GM19438 (cell line): ENCODE measurements at regions not wholly inside any gene's neighbourhood (a gene's known extent, or its start where the extent isn't known, plus 50 kb on each side); places are given as distances from the start of the nearest gene placed in this dataset.
"Not testable (repeated sequence)": the region's sequence is repeated elsewhere in the genome, so short reads cannot be mapped to it uniquely, and the experiment has no call there.

ENCODE experiments used
- ATAC-seq: cut with Tn5 transposase; IDR thresholded peaks from one replicate; pipeline ENCODE4 v1.9.1; 2021; ENCODE audit warnings: low read depth; ENCODE audit not compliant: unreplicated experiment

DNA sequence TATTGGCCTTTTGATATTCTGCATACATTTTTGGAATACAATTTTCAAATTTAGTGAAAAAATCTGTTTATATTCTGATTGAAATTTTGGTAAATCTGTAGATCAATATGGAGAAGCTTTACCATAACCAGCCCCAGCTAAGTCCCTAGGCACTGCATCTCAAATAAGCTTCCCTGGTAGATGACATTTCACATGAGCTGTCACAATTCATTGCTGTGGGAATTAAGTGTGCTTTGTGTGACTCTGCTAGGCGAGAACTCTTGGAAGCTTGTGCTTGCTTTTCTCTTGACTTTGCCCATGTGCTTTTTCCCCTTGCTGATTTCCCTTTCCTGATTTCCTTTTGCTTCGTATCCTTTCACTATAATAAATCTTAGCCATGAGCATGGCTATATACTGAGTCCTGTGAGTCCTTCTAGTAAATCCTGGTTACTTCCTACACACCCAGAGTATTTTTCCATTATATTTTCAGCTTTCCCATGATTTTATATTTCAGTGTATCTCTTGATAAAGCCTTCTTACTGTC, 166.5 kb upstream of the MMS22L start:
- no peak for ATAC-seq

DNA sequence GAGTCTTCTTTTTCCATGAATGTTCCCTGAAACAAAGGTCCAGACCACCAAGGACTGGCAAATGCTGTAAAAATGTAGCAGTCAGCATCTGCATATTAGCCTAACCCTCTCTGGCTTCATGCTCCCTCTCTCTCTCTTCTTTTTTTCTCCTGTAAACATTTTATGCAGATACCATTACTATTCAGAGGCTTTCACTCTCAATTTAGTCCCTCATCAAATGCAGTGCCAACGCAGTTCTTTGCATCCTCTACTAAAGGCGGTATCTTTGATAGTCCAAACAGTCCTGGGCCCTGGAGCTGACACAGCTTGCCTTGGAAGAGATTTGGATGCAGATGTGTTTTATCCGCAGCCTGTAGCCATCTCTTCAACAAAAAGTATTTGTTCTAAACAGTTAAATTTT, 167.1 kb upstream of the MMS22L start:
- no peak for ATAC-seq

DNA sequence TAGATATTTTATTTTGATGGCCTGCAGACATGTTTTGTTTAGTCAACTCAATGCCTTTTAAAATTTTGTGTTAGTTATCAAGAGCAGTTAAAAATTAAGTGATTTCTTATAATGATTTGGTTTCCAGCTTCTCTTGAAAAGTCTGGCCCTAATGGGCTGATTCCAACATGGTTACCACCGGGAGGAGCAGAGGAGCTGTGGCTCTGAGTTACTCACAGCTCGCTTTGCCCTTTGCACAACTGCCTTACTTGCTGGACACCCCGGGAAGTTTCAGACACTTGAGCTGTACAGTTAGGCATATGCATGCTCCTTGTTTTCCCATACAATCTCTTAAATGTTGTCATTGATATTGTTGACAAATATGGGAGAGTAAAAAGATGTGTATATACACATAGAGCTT, 173.1 kb upstream of the MMS22L start:
- no peak for ATAC-seq

DNA sequence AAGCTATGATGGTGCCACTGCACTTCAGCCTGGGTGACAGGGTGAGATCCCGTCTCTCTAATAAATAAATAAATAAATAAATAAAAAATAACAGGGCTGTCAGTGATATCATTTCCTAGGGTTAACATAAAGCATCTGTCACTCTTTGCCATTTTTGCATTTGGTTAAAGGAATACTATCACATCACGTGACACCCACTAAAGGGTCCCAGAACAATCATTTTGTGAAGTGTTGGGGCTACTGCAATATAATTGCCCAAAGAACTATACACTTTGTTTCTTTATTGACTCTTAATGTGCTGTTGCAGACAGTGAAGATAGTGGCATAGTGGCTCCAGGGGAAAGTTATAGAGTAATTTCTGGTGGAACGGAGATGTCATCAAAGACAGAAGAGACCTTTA, 176.5 kb upstream of the MMS22L start:
- ATAC-seq, result no peak

DNA sequence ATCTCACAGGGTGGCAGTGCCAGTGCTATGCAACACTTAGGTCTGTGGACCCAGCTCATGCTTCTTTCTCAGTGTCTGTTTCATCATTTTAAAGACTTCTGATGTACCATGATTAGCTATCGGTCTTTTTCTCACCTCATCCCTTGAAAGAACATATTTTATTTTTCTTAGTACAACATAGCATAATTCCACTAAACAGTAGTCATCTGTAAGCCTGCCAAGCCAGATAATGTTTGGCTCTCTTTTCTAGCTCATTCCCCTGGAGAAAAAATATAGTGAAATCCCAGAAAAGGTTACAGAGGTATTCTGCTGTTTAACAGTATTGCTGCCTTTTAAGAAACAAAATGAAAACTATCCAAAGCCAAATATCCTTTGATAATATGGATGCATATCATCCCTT, 177.0 kb upstream of the MMS22L start:
- ATAC-seq, result no peak

DNA sequence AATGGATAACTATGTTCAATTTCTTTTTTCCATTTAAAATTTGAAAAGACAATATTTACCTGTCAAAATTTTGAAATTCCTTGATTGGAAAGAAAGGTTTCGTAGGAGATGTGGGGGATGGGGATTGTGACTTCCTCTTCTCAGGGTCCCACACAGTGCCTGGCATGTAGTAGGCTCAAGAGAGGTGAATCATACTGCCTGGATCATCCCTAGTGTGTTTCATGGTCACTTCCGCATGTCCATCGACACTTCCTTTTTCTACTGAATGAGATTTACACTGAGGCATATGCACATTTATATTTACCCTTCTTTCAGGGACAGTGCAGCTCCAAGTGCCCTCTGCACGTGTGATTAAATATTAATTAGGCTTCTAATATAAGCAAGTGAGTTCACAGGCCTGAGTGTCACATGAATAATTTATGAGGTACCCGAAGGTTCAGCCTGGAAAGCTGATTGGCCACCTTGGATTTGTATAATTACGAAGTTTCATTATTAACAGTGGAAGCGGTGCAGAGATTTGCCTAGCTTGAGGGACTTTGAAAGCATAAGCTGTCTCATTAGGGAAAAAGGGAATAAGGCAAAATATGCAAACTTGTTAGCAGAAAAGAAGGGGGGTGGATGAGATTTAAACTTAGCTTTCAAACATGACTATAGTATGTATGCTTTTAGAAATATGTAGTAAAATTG, 177.5 kb upstream of the MMS22L start:
- no peak for ATAC-seq

DNA sequence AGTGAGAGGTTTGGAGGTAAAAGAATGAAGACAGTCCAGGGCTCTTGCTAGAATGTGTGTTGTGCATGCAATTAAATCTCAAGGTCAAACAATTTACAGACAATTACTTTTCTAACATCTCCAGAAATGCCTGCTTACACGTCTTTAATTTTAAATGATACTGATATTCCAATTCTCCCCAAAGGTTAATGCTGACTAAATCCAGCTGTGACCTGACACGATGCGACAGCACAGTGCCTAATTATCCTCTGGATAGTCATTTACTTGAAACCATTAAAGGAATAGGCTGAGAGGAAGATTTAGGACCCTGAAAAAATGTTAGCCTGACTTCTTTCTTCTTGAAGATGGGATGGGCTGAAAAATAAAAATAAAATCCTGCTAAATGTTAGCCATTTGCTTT, 178.2 kb upstream of the MMS22L start:
- no peak for ATAC-seq

DNA sequence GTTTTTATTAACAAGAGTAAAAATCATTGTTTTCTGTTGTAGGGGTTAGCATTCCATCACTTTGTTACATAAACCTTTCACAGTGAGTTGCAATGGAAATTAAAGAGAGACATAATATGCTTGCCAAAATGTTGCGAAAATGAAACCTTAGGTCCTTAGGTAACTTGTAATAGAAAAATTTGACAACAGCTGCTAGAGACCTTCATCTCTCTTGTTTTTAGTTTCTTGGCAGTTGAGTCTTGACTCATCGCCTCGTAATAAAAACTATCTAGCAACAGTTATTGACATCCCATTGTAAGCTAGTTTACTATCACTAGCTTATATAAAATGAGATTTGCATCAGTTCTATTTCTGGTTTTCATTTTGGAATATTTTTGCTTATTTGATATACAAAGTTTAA, 179.0 kb upstream of the MMS22L start:
- ATAC-seq, result no peak

DNA sequence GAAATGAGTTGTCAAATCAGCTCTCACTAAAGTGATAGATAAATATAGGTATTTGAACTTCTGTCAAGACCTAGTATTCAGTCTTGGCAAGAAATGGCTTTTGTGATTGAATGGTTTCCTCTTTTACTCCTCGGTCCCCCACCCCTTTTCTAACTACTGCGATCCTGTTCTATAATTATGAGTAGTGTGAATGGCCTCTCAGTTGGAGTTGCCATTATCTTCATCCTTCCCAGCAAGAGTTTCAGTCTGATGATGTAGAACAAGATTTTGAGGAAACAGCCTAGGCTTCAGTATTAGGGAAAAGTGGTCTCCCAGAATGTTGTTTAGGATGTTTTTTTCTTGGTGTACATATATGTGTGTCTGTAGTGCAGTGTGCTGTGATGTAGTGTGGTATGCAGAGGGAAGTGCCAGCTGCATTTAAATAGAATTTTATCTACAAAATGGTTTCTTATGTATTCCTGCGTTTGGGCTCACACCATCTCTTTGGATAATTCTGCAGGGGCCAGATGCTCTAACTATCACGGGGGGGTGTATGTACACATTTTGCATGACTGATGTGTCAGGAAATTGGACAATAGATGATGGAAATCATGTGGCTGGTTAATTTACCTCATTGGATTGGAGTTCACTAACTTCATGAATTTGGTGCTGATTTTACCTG, 180.1 kb upstream of the MMS22L start:
- ATAC-seq, result no peak

DNA sequence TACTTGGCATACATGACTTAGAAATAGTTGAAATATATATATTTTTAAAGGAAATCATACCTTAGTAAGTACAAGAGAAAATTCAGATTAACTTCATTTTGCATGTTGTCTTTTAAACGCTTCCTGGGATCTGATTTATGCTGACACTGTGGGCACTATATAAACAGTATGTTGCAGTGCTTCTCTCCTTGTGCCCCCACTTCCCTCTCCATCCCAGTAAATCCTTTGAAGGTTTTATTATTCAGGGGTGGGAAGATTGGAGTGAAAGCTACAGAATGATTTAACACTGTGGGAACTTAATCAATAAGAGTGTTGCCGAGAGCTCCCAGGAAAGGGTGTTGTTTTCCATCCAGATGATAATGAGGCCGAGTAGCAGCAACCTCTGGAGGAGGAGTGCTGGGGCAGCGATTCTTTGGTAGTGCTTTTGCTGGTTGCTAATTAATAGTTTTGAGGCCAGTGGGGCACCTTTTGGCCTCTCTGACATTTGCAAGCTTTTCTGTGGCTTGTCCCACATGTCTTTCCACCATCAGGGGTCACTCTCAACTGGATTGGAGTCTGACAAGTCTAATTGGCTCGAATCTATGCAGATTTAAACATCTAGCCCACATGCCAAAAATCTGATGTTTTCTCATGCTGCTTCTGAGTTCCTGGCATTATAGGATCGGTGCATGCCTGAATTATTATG, 183.0 kb upstream of the MMS22L start:
- ATAC-seq, result no peak

DNA sequence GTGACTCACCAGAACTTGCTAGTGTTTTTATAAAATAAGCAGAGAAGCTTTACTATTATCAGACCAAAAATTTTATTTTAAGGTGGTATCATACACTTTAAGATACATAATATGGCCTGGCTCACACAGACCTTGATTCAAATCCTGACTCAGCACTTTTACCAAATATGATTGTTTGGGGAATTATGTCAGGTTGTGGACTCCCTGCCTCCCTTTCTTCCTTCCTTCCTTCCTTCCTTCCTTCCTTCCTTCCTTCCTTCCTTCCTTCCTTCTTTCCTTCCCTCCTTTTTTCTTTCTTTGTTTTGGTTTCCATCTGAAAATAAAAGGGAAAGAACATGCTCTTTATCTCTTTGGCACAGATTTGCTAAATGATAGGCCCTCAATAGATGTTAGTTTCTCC, 186.0 kb upstream of the MMS22L start:
- ATAC-seq, result no peak

DNA sequence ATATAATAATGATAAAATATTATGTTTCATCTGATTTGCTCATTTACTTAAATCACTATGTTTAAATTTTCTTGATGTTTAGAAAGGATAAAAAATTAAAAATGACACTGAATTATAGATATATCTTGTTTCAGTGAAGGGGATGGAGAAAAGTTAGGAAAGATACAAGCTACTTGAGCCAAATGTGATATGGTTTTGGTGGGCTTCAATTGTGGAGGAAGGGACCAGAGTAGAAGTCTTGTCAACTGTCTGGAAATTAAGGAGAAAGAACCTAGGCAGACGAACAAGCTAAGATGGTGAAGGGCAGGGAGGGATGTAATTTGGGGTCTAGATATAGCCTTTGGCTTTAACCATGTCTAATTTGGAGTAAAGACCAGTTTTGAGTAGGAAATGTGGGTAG, 186.4 kb upstream of the MMS22L start:
- no peak for ATAC-seq

DNA sequence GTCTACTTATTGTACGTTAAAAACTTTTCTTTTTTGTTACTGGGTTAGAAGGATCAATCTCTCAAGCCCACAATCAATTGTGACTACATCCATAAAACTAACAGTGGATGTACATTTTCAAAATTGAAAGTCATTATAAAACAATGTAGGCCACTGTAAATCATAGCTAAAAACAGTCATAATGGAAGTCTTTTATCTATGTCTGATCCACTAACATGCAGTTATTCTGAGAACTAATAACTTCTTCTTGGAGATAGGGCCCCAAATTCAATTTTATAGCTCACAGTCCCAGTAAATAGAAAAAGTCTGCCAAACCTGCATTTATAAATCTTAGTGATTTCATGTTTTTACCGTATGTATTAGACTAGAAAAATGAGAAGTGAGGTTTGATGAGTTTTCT, 187.3 kb upstream of the MMS22L start:
- no peak for ATAC-seq

DNA sequence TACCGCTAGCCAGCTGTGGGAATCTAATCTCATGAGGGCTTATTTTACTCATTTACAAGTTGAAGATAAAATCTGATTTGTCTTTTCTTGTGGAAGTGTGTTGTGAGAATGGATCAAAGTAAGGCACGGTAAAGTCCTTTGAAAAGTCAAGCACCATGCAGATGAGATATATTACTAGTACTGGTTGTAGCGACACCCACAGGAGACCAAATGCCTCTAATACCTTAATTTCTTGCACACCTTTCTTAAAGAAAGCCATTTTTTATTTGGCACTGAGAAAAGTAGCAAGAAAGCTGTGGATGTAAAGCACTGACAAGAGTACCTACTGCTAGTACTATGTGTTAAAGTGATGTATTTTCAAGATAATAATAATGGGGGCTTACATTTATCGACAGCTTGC, 191.0 kb upstream of the MMS22L start:
- no peak for ATAC-seq

DNA sequence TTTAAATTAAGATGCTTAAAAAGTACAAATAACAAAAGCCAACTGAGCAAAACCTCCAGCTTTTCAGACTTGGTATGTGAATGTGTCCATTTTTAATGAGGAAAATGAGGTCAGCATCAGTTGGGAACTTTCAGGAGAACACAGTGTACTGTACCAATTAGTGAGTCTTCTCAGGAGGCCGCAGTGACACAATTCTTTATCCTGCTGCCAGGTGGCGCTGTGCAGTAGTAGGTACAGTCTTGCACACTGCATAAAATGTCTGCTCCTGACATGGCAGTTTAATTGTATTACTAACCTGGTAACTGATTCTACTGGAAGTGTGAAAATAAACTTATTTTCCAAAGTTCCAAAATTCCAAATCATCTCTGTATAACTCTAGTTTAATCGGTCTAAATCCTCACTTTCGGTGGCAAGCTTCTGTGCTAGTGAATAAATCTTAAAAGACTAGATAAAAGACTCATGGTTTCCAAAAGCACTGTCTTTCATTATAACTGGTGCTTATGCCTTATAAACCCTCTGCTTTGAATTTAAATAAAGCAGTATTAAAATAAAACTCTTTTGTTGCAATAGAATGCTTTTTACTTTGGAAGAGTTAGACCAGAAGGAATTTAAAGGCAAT, 214.8 kb upstream of the MMS22L start:
- peak; percentile 98 for ATAC-seq

DNA sequence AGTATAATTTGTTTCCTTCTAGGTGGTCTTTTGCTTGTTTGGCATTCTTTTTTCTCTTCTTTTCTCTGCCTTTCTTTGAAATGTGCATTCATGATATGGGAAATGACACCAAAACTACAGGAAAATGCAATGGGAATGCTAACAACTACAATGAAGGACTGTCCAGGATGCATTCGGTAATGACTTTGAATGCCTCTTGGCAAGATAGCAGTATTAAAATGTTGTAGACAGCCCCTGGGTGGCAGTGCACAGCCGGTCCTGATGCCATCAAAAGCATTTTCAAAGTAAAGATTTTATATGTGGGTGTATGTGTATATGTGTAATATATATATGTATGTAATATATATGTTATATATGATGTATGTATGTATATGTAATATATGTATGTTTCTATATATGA, 218.8 kb upstream of the MMS22L start:
- no peak for ATAC-seq

DNA sequence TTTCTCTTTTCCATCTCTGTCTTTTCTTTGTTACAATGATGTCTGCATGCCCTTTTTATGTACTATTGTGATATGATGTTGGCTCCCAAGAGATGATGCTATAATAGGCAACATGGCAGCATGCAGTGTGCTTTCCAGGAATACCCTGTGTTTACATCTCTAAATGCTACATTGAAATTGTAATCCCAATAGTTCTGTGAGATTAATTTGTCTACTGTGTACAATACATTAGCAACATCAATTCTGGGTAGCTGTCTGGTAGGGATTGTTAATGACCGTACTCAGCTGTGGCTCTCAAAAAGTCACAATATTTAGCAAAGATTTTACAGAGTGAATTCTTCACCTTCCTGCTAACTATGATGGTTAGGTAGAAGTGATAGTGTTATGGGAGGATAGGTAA, 225.6 kb upstream of the MMS22L start:
- no peak for ATAC-seq

DNA sequence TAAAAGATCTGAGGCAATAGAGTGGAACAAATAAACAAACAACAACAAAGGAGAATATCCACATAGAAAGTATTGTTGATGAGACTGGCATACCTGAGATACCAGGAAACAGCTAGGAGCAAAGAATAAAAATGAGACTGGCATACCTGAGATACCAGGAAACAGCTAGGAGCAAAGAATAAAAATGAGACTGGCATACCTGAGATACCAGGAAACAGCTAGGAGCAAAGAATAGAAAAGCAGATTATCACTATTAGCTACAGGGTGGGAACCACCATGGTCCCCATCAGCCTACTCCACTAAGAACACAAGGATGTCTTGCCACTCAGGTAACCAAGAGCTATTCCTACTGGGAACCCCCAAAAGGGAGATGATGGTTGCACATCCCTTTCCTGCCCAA, 230.2 kb upstream of the MMS22L start:
- ATAC-seq, result not testable (repeated sequence)

DNA sequence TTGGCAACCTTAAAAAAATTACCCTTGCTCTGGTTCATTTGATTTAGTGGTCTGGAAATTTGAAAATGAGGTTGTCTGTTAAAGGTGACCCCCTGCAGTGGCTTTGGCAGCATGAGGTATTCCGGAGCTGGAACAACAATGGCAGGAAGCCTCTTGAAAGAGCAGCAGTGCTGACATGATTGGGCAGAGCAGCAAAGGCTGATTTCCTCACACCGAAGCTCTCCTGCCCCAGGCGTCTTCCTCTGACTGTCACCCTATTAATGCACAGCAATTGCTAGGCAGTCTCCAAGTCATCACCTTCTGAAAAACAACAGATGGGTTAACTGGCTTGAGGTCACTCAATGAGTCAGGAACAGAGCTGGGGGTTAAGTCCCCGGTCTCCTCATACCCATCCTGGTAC, 241.8 kb upstream of the MMS22L start:
- ATAC-seq, result no peak

DNA sequence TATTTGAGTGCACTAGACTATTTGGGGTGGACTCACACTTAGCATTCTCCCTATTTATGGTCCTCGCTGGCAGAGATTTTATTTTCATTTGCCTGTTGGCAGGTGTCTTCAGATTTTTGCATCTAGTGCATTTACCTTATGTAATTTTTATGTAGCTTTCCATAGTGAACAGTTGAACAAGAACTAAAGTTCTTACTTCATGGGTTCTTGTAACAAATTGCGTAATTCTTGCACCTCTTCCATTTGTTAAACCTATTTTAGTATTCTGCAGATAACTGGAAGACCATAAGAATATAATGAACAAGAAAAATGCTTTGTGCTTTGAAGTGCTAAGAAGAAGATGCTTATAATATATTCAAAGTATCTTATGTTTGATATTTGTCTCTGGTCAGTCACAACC, 252.8 kb upstream of the MMS22L start:
- ATAC-seq, result no peak

DNA sequence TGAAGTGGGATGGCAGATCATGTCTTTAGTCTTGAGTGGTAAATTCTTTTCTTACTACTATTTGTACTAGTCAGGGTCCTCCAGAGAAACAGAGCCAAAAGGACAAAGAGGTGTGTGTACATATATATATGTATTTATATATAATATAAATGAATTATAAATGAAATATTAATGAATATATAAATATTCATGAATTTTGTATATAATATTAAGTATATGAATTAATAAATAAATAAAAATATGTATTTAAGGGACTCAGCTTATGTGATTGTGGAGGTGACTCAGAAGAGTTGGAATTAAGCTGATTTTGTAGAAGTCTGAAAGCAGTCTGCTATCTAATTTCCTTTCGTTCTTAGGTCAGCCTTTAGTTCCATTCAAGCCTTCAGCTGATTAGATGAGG, 265.3 kb upstream of the MMS22L start:
- ATAC-seq, result no peak
